Esophagus muscularis mucosa (tissue), 3 donors: ENCODE measurements at regions not wholly inside any gene's neighbourhood (a gene's known extent, or its start where the extent isn't known, plus 50 kb on each side); places are given as distances from the start of the nearest gene placed in this dataset.

ENCODE experiments used
- CTCF ChIP-seq, 3 experiments: fragments of 200-600 bp in 2 of 3; fragments of 450-650 bp in 1 of 3; sonication (generic) in 2 of 3; IDR thresholded peaks; one replicate each; pipeline ENCODE4 v1.5.1; 2017 to 2019; ENCODE audit warnings: antibody characterized with exemption in 3 of 3, mild to moderate bottlenecking in 2 of 3, moderate library complexity in 1 of 3
- POLR2AphosphoS5 ChIP-seq, 2 donors: sonication (generic); formaldehyde crosslinking; IDR thresholded peaks; one replicate each; pipeline ENCODE4 v1.6.1; 2017; ENCODE audit warnings: antibody characterized with exemption in 2 of 2

DNA sequence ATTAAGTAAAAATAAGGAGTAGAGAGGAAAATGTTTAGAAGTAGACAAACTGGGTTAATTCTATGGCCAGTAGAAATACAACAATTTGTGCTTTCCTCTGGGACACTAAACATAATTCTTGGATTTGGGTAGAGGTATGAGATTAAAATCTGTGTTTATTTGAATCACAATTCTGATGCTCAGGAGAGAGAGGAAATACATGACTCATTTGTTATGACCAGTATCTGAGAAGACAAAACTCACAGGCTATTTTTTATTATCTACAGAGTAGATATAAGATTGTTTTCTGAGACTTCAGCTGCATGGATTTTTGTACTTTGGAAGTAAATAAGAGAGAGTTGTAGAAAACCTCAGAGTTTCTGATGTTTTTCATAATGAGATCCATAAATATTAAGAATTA is 315.7 kb upstream of the CWC22 start:
- TF ChIP-seq CTCF (IDR thresholded peaks at IDR 0.05), result no peak
- no peak for TF ChIP-seq POLR2AphosphoS5 (IDR thresholded peaks at IDR 0.05)
